NCI-H187 (cell line): ENCODE measurements at regions not wholly inside any gene's neighbourhood (a gene's known extent, or its start where the extent isn't known, plus 50 kb on each side); places are given as distances from the start of the nearest gene placed in this dataset.

Experiments
- DNase-seq, 2 experiments: peaks; one replicate each; lab custom pipeline; 2025; lab: John Stamatoyannopoulos, UW

DNA sequence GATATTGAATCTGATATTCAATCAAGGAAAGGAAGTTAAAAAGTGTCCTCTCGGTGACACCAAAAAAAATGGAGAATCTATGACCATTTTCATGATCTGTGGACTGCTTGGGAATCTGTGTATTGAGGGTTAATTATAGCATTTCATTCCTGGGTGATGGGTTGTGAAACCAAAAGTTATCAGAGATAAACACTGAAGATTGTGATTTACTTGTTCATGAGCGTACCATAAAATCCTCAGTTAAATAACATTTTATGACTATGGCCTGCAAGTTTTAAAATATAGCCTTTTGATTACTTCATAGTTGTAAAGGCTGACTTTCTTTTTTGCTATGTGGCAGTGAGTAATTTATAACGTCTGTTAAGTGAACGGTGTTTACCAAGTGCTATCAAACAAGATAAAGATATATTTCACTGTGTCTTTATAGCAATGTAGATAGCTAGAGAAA lies 267.9 kb upstream of the SEMA6A start:
- no peak for DNase-seq

DNA sequence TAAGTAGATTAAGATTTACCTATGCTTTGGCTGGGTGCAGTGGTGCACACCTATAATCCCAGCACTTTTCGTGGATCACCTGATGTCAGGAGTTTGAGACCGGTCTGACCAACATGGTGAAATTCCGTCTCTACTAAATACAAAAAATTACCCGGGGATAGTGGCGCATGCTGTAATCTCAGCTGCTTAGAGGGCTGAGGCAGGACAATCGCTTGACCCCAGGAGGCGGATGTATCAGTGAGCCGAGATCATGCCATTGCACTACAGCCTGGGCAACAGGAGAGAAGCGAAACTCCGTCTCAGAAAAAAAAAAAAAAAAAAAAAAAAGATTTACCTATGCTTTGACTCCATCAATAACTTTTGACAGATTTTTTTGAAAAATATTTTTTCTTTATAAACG lies 267.1 kb upstream of the SEMA6A start:
- DNase-seq, result no peak

DNA sequence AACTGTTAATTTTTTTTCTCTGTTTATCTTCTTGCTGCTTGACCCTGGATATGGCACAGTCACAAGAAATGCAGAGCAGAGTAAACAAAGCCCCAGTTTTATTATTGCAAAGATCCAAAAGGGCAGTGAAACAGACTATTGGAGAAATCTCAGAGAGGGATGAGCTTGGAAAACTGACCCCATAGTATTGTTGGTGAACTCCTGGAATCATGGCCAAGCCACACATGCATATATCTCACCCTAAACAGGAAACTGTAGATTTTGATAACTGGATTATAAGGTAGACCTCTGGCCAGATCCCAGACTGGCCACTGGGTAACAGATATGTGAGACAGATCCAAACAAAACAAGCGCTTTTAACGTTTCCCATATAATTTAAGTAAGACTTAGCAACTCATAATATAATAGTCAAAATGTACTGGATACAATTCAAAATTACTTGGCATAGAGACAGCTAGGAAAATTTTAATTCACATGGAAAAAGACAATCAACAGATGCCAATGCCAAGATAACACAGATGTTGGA lies 263.5 kb upstream of the SEMA6A start:
- no peak for DNase-seq

DNA sequence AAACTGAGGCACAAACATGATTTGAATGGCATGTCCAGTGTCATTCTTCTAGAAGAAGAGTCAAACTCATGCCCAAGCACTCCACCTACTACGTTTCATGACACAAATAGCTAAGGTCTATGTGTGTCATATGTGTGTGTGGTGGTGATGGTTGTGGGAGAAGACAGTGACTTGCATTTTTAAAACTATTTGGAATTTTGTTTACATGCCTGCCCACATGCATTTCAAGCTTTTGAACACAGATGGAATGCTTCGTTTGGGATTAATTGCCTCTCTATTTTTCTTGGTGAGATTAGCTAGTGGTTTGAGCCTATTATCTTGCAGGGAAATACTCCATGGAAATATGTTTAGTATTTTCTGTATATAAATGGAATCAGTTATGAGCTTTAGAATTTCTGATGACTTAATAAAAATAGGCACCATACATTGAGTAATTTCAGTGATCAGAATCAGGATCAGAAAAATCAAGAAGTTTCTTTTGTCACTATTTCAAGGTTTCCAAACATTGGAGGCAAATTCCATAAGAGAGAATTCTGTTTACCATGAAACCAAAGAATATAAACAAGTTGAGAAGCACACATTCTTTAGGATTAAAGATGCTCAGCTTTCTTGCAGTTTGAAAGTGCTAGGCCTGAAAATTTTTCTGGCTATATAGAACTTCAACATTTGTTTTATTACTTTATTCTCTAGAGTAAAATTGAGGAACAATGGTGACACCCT lies 260.3 kb upstream of the SEMA6A start:
- no peak for DNase-seq

DNA sequence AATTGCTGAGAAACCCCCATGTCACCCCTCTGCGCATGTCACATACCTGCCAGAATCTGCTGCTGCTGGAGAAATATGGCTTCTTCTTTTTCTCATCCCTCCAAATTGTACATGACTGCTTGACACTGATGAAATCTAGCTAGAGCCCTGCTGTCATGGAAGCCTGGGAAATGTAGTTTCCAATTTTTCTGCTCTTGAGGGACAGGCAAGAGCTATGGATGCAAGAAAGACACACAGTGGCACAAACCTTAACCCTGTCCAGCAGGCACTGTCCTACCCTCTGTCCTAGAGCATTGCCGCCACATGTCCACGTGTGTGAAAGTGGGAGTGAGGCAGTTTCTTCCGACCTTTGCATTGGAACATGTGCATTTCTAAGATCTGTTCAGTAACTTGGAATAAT lies 255.5 kb upstream of the SEMA6A start:
- no peak for DNase-seq

DNA sequence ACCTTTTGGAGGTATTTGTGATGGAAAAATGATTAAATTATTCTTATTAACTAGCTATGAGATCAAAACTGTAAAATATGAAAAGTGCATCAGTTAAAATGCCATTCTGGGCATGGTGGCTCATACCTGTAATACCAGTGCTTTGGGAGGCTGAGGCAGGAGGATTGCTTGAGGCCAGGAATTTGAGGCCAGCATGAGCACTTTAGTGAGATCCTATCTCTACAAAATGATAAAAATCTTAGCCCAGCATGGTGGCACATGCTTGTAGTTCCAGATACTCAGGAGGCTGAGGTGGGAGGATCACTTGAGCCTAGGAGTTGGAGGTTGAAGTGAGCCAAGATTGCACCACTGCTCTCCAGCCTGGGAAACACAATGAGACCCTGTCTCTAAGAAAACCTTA lies 252.5 kb upstream of the SEMA6A start:
- DNase-seq, result no peak

DNA sequence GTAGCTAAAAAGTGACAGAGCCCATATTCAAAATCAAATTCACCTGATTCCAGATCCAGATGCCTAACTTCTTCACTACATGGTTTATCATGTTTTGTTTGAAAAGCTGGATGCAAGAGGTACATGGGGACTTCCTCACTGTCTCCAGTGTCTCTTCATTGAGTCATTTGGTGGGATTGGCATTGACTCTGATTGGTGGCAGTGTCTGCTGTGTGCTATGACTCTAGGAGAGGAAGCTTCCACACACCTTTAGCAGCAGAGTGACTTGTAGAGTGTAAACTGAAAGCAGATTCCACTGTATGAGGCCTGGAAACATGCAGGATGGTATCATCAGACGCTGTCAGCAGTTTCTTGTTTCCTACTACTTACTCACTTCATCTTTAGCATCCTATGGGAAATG lies 250.9 kb upstream of the SEMA6A start:
- no peak for DNase-seq

DNA sequence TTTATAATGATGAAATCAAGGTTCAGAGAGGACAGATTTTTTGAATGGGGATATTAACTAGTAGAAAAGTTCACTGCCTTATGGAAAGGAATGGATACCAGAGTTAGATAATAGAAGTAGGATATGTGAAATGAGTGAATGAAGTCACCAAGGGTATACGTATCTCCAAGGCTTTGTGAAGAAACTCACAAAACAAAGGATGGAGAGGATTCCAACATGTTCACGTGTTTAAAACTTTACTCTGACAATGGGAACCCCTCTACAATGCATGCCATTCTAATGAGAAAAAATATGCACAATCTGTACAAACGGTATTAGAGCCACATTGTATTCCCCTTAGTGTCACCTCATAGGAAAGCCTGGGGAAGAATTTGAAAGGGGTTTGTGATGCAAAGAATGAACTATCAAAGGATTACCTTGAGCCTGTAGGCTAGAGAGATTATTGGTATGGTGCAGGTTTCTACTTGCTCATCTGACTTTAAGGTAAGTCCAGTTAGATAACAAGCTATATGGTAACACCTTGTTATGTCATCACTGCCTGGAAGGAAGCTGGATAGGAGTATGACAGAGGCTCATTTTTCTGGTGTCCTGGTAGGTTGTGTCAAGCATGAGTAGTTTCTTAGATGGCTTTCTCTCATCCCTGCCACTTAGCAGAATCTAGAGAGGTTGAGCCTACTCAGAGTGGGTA lies 250.3 kb upstream of the SEMA6A start:
- no peak for DNase-seq

DNA sequence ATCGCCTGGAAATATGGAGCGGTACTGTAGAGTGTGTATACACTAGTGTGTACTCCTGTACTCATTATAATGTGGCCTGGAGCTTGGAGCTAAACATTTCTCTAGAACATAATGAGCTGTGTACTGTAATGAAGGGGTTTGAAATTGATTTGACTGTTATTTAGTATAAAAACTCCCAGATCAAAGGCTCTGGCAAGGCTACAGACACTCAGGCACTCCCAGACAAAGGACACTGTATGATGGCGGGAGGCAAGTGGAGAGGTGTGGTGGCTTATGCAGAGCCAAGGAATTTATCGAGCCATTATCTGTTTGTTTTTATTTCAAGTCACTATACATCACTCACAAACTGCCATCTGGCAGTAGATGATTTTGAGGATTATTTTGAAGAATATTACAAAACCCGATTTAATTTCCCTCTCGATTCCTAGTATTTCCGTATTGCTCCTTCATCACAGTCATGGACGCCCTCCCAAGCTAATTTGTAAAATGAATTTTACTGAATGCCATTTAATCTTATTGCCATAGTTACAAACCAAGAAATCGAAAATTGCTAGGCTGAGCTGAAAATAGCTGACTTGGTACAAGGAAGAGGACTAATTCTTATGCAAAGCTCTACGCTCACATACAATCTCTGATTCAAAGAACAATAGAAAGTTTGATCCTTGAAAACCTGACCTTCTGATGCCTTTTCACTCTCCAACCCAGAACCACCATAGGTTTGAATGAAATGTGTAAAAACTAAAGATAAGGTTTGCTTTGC lies 240.2 kb upstream of the SEMA6A start:
- DNase-seq, result no peak

DNA sequence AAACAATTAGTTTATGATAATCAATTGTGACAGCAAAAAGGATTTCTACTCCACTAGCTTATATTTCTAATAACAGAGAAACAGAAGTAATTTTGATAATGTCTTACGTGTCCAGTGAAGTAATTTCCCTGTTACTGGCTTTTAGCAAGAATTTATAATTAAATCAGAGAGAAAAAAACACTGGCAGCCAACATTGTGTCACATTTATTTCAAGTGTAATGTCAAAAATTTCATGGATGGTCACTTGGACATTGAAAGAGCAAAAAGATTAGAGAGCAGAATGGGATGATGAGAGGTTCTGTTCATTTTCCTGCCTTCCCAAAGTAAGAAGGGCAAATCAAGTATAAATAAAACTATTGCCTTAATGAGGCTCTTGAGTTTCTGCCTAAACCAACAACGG lies 239.3 kb upstream of the SEMA6A start:
- no peak for DNase-seq

DNA sequence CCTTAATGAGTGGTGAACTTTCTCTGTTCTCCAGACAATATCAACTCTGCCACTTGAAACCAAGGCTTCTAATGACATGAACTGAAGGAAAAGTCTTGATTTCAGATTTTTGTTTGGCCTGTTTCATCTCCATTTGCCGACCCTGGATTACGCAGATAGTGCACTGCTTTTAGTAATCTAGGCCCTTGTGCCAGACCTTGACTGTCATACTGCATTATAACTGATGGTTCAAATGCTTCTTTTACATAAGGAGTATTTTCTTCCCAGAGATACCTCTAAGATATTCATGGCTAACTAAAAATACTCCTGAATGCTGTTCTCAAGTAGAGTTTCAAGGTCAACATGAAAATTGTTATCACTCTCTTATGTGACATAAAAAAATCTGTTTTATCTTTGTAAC lies 238.7 kb upstream of the SEMA6A start:
- DNase-seq, result no peak

DNA sequence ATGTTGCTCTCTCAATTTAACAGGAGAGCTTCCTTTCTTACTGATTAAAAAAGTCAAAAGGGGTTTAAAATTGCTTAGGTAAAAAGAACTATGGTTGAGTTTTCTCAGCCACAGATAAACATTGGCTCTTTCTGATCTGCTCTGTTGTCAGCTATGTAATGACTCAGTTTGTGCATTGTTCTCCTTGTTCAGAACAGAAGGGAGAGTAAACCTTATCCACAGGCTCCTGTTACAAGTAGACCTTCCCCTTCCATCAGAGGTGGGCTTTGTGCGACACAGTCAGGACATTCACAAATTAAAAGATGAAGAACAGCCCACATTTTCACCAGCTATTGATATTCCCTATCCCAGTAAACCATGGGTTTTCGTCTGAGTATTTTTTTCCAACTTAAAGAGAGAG lies 236.3 kb upstream of the SEMA6A start:
- DNase-seq, result no peak

DNA sequence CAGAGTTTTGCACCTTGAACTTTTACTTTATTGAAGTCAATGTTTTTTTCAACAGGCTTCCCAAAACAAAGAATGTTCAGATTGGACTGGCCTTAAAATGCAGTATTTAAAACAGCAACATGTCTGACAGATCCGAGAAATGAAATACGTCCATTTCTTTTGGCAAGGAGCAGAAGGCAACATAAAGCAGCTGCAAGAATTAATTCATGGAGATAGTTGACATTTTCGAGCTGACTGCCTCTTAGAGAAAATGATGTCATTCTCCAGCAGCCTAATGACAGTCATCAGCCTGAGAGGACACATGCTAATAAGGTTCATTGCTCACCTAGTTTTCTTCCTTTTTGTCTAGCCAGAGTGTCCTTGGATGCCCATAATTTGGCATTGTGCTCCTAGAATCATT lies 232.2 kb upstream of the SEMA6A start:
- DNase-seq, result no peak

DNA sequence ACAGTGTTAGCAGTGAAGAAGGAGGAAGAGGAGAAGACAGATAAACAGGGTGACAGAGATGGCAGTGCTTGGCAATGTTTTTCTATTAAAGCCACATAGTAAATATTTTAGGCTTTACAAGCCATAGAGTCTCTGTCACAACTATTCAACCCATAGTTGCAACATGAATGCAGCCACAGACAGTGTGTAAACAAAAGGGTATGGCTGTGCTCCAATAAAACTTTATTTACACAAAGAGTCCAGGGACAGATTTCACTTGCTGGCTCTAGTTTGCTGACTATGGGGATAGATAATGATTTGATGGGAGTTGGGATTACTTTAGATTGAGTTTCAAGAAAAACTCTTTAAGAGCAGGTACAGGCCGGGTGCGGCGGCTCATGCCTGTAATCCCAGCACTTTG lies 224.8 kb upstream of the SEMA6A start:
- no peak for DNase-seq

DNA sequence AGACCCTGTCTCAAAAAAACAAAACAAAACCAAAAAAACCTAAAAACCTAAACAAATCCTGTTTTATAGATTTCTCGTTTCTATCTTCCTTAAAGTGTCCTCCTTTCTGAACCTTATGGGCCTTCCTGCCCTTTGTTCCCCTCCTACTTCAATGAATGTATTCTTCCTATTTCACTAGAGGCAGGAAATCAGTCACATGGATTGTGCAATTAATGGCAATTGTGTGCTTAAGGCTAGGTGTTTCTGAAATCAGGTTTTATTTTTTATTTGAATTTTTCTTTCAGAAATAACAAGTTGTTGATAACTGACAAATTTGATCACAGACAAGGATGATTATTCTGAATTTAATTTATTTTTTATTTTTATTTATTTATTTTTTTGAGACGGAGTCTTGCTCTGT lies 220.6 kb upstream of the SEMA6A start:
- DNase-seq, result no peak

DNA sequence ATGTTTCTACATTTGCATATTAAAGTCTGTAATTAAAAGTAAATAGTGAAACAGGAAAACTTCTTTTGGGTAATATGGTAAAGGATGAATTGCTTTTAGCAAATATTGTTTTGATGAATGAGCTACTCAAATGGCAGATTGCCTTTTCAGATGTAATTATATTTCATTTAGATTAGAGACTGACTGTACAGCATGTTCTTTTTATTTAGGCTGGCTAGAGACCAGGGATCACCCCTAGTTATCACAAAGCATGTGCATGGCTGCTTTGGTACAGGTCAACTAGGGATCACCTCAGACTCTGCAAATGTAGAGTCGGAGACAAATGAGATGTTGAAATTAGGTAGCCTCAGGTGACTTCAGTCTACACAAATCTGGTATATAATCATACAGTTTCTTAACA lies 214.9 kb upstream of the SEMA6A start:
- DNase-seq, result no peak

DNA sequence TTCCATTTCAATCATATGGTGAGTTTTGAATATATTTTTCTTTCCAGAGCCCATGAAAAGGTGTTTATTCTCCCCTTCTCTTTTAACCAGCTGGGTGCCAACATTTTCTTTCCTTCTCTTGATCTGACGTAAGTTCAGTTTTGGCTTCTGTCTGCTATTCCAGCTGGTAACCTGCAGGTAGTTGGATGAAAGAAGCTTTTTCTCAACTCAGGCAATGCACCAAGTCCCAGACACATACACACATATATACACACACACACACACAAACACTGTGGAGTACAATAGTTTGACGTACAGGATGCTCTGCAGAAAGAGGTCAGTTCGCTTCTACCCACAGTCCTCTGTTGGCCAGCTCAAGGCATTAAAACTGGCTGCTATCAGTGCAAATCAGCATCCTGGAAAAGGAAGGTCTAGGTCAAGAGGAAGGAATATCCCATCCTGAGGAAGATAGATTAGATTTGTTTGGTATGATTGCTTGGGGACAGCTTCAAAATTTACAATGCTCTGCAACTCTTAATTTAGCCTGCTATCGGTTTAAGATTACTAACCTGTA lies 214.3 kb upstream of the SEMA6A start:
- DNase-seq, result no peak

DNA sequence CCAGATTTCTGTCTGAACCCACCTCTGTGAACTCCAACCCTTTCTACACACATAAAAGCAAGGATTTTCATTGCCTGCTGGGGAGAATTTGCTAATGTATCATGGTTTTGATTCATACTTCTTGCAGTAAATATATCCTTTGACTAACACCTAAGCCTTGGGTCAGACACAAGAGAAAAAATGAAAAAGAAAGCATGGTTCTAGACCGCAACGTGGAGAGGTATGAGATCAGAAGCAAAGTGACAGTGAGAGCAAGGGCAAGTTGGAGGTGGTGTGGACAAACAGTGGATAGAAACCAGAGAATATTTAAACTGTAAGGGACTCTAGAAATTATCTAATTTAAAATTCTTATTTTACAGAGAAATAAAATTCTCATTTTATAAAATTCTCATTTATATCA lies 212.9 kb upstream of the SEMA6A start:
- no peak for DNase-seq

DNA sequence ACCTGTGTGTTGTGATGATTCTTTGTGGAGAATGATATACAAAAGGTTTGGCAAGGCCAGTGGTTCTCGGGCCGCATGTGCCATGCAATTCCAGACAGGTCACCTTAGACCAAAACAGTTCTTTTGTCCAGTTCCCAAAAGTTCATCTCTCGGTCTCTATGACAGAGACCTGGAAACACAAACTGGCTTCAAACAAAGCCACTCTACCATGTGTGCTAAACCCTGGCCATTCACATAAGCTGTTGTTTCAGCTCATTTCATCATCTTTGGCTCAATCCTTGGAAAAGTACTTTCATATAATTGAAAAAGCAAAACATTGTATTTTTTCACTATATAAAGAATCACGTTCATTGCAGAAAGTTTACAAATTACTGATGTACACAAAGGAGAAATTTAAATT lies 210.5 kb upstream of the SEMA6A start:
- no peak for DNase-seq

DNA sequence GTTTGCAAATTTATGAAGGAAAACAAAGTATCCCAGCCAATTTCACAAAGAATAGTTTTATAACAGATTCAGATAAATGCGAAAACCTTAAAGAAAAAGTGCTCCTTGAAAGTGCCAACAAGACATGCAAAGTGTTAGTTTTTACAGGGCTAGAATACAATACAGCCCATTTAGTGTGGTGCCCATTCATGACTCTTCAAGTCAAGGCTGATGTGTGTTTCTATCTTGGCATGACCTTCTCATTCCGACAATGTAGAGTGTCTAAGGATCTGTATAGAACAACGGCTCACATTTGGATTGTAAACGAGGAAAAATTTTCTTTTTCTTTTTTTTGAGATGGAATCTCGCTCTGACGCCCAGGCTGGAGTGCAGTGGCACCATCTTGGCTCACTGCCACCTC lies 205.2 kb upstream of the SEMA6A start:
- DNase-seq, result no peak

DNA sequence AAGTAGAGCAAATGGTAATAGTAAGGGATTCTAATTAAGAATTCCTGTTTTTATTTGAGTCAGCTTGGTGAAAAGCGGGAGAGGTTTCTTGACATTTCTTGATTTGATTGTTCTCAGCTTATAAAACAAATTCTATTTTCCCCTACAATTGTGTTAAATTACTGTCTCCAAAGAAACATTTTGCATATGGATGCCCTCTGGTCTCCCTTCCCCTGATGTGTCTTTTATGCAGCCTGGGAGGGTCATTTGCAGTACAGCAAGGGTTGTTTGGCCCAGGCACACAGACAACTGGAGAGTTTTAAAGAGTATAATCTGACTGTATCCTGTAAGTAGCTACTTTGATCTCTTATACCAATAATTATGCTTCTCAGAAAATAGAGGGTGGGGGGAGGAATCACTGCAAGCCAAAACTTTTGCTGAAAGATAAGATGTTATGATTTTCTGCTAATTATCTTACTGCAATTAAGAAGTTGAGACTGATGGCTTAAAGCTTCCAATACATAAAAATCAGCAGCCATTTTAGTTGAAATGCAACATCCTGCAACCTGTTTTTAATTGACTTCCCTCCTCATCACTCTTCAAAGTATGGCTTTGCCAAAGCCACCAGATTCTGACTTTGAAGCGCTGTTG lies 204.1 kb upstream of the SEMA6A start:
- DNase-seq, result no peak

DNA sequence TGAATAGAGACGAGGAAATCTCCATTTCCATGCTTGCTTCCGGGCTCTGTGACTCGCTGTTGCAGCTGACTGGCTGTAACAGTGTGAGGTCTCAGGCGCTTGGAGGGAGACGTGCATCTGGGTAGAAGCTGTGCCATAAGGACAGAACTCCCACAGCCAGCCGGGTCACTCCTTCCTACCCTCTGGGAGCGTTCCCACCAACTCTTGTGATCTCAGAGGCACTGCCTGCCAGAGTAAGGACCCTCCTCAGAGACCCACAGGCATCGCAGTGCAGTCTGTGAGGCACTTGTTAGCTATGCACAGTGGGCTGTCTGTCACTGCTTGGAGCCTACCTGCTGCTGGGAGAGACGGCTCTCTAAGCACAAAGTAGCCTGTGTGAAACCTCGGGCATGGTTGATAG lies 203.4 kb upstream of the SEMA6A start:
- no peak for DNase-seq
